GM23248 (cell line): ENCODE measurements at regions not wholly inside any gene's neighbourhood (a gene's known extent, or its start where the extent isn't known, plus 50 kb on each side); places are given as distances from the start of the nearest gene placed in this dataset.

ENCODE experiments used
- DNase-seq: peaks from one replicate; pipeline ENCODE4 v3.0.0-alpha.2; 2015
- H2AFZ ChIP-seq: fragments of 200-600 bp; sonication (generic); 2 replicates; pipeline ENCODE4 v1.6.1; 2016; ENCODE audit warnings: antibody characterized with exemption
- H3F3A ChIP-seq: fragments of 200-600 bp; sonication (generic); 2 replicates; pipeline ENCODE4 v1.6.1; 2016; ENCODE audit warnings: mild to moderate bottlenecking, antibody characterized with exemption, mixed run types; ENCODE audit not compliant: insufficient read depth
- H3K27ac ChIP-seq: fragments of 200-600 bp; sonication (generic); 2 replicates; pipeline ENCODE4 v1.5.1; 2016; ENCODE audit warnings: mild to moderate bottlenecking
- H3K27me3 ChIP-seq: fragments of 200-600 bp; sonication (generic); replicated peaks from 2 replicates; pipeline ENCODE4 v1.6.1; 2016; ENCODE audit warnings: mild to moderate bottlenecking; ENCODE audit not compliant: insufficient read depth
- H3K36me3 ChIP-seq: fragments of 200-600 bp; sonication (generic); 2 replicates; pipeline ENCODE4 v1.6.1; 2016; ENCODE audit warnings: low read depth, mild to moderate bottlenecking
- H3K4me1 ChIP-seq: fragments of 200-600 bp; sonication (generic); 2 replicates; pipeline ENCODE4 v1.6.1; 2016; ENCODE audit warnings: mild to moderate bottlenecking; ENCODE audit not compliant: insufficient read depth
- H3K4me2 ChIP-seq: fragments of 200-600 bp; sonication (generic); one replicate; pipeline ENCODE4 v1.6.1; 2016; ENCODE audit warnings: mild to moderate bottlenecking; ENCODE audit not compliant: unreplicated experiment
- H3K4me3 ChIP-seq: fragments of 200-600 bp; sonication (generic); 2 replicates; pipeline ENCODE4 v1.5.1; 2016; ENCODE audit warnings: mild to moderate bottlenecking
- H3K79me2 ChIP-seq: fragments of 200-600 bp; sonication (generic); 2 replicates; pipeline ENCODE4 v1.6.1; 2016; ENCODE audit warnings: mild to moderate bottlenecking; ENCODE audit not compliant: insufficient read depth
- H3K9ac ChIP-seq: fragments of 200-600 bp; sonication (generic); 2 replicates; pipeline ENCODE4 v1.6.1; 2016; ENCODE audit warnings: mild to moderate bottlenecking
- H3K9me2 ChIP-seq: fragments of 200-600 bp; sonication (generic); 2 replicates; pipeline ENCODE4 v1.6.1; 2016; ENCODE audit warnings: mixed run types, mild to moderate bottlenecking, moderate library complexity; ENCODE audit not compliant: insufficient read depth
- H3K9me3 ChIP-seq: fragments of 200-600 bp; sonication (generic); one replicate; pipeline ENCODE4 v1.6.1; 2017; ENCODE audit warnings: low read depth
- H4K20me1 ChIP-seq: fragments of 200-600 bp; sonication (generic); 2 replicates; pipeline ENCODE4 v1.6.0; 2016; ENCODE audit not compliant: insufficient read depth
- EZH2 ChIP-seq: fragments of 200-600 bp; sonication (generic); IDR thresholded peaks from 2 replicates; pipeline ENCODE4 v1.6.1; 2018; ENCODE audit warnings: antibody characterized with exemption, mild to moderate bottlenecking; ENCODE audit not compliant: insufficient read depth, poor library complexity, severe bottlenecking
- EZH2phosphoT487 ChIP-seq: fragments of 200-600 bp; sonication (generic); IDR thresholded peaks from 2 replicates; pipeline ENCODE4 v1.6.1; 2018; ENCODE audit warnings: antibody characterized with exemption, moderate library complexity, mild to moderate bottlenecking, low read depth; ENCODE audit not compliant: insufficient read depth
- WGBS, 2 experiments: methylation state at CpG; one replicate each; pipeline ENCODE4 v1.1.6; 2015 to 2017; ENCODE audit warnings: low lambda C conversion rate in 2 of 2, low coverage in 1 of 2; ENCODE audit errors: missing lambda C conversion rate in 2 of 2; 5-methylcytosine and 5-hydroxymethylcytosine counted together
- in situ Hi-C: fragments of 300-500 bp; cut with MboI; formaldehyde crosslinking; loops from 2 replicates; pipeline ENCODE4 v1.15.0; 2020

- Histone ChIP-seq H2AFZ (no peak overlapping the region), H3F3A (peaks cover 9% of the 10 kb centered on the region), H3K4me3 (no peak overlapping the region), H3K79me2 (no peaks in the 10 kb centered on the region), H3K9ac (no peak overlapping the region), H3K9me3 (no peaks in the 10 kb centered on the region), H3K36me3 (no peaks in the 10 kb centered on the region), H4K20me1 (no peaks in the 10 kb centered on the region), H3K27ac (no peak overlapping the region), H3K4me2 (no peak overlapping the region), H3K4me1 (peaks cover 18% of the 10 kb centered on the region), H3K27me3 (no peaks in the 10 kb centered on the region), H3K9me2 (no peaks in the 10 kb centered on the region)
- in situ Hi-C loops: loop anchor here (25.0 kb wide), 1 partner anchor 1488 kb away; no protein-coding TSS in a partner anchor
- DNase-seq: no peak
- TF ChIP-seq EZH2phosphoT487: no peak
- TF ChIP-seq EZH2: no peak
- 95 to 96% methylated on average over 2 of the region's 2 CpGs for WGBS, 2 experiments
Observed at GRCh38 chr4:15150631-15151030, 148.3 kb downstream of the CPEB2 start.

GRCh38 chr4:15151033-15151432 is 148.8 kb downstream of the CPEB2 start:
- H3K4me2 ChIP-seq: no peak overlapping the region
- no peaks in the 10 kb centered on the region for H3K36me3 ChIP-seq
- no peaks in the 10 kb centered on the region for H3K79me2 ChIP-seq
- no peaks in the 10 kb centered on the region for H3K9me2 ChIP-seq
- in situ Hi-C loops: loop anchor here (25.0 kb wide), 1 partner anchor 1489 kb away; no protein-coding TSS in a partner anchor
- H3K27ac ChIP-seq: no peak overlapping the region
- H2AFZ ChIP-seq: no peak overlapping the region
- no peak overlapping the region for H3K9ac ChIP-seq
- no peak overlapping the region for H3K4me3 ChIP-seq
- no peak for DNase-seq
- WGBS, 2 experiments: 96 to 100% methylated on average over 1 of the region's 1 CpG
- peaks cover 18% of the 10 kb centered on the region for H3K4me1 ChIP-seq
- TF ChIP-seq EZH2 (no peak), EZH2phosphoT487 (no peak)
- H4K20me1 ChIP-seq: no peaks in the 10 kb centered on the region
- no peaks in the 10 kb centered on the region for H3K9me3 ChIP-seq
- no peaks in the 10 kb centered on the region for H3K27me3 ChIP-seq
- H3F3A ChIP-seq: peaks cover 9% of the 10 kb centered on the region

GRCh38 chr4:15153662-15154061 is 151.4 kb downstream of the CPEB2 start:
- H3K36me3 ChIP-seq: no peaks in the 10 kb centered on the region
- DNase-seq: no peak
- H3K9me3 ChIP-seq: no peaks in the 10 kb centered on the region
- no peaks in the 10 kb centered on the region for H3K79me2 ChIP-seq
- no peak overlapping the region for H3K4me2 ChIP-seq
- H3K27ac ChIP-seq: no peak overlapping the region
- no peak overlapping the region for H3K9ac ChIP-seq
- peaks cover 9% of the 10 kb centered on the region for H3F3A ChIP-seq
- H3K4me1 ChIP-seq: peaks cover 14% of the 10 kb centered on the region
- in situ Hi-C loops: loop anchor here (25.0 kb wide), 1 partner anchor 1491 kb away; no protein-coding TSS in a partner anchor
- WGBS, 2 experiments: 59 to 70% methylated on average over 2 of the region's 2 CpGs
- H2AFZ ChIP-seq: no peak overlapping the region
- H3K4me3 ChIP-seq: no peak overlapping the region
- no peaks in the 10 kb centered on the region for H3K27me3 ChIP-seq
- no peaks in the 10 kb centered on the region for H4K20me1 ChIP-seq
- TF ChIP-seq EZH2phosphoT487: no peak
- no peak for TF ChIP-seq EZH2
- H3K9me2 ChIP-seq: no peaks in the 10 kb centered on the region

GRCh38 chr4:15158406-15159091 is 156.3 kb downstream of the CPEB2 start:
- H3K4me3 ChIP-seq: no peak overlapping the region
- in situ Hi-C loops: loop anchor here (25.0 kb wide), 1 partner anchor 1496 kb away; no protein-coding TSS in a partner anchor
- H3K9me2 ChIP-seq: no peaks in the 10 kb centered on the region
- no peaks in the 10 kb centered on the region for H3K79me2 ChIP-seq
- no peaks in the 10 kb centered on the region for H3K4me1 ChIP-seq
- H3K9me3 ChIP-seq: no peaks in the 10 kb centered on the region
- H2AFZ ChIP-seq: no peak overlapping the region
- H4K20me1 ChIP-seq: no peaks in the 10 kb centered on the region
- H3K27ac ChIP-seq: no peak overlapping the region
- H3K27me3 ChIP-seq: 0 out of 2 replicates have a peak, but pooled peaks cover 6% of the 10 kb centered on the region
- H3K9ac ChIP-seq: no peak overlapping the region
- no peak overlapping the region for H3K4me2 ChIP-seq
- H3K36me3 ChIP-seq: no peaks in the 10 kb centered on the region
- no peaks in the 10 kb centered on the region for H3F3A ChIP-seq
- DNase-seq: no peak
- 87 to 90% methylated on average over 9 of the region's 9 CpGs for WGBS, 2 experiments
- TF ChIP-seq EZH2phosphoT487 (no peak), EZH2 (no peak)
